ENCODE measurements at regions not wholly inside any gene's neighbourhood (a gene's known extent, or its start where the extent isn't known, plus 50 kb on each side); places are given as distances from the start of the nearest gene placed in this dataset.

- no peak for DNase-seq
- Mint-ChIP-seq H3K27ac (no peak overlapping the region), H3K36me3 (ENCODE audit: low read depth) (no peaks in the 10 kb centered on the region), H3K9me3 (no peaks in the 10 kb centered on the region), H3K27me3 (ENCODE audit: insufficient read depth) (no peaks in the 10 kb centered on the region), H3K4me1 (ENCODE audit: low read depth) (peaks cover 13% of the 10 kb centered on the region), H3K4me3 (no peak overlapping the region)
- TF ChIP-seq CTCF (IDR thresholded peaks at IDR 0.05): no peak
These were observed 539.1 kb upstream of the MARCKS start for GRCh38 chr6:113317891-113318574.

GRCh38 chr6:113318575-113318917 is 538.6 kb upstream of the MARCKS start:
- no peak overlapping the region for H3K27ac Mint-ChIP-seq
- no peak for DNase-seq
- H3K9me3 Mint-ChIP-seq: no peaks in the 10 kb centered on the region
- H3K27me3 Mint-ChIP-seq (ENCODE audit: insufficient read depth): no peaks in the 10 kb centered on the region
- peaks cover 13% of the 10 kb centered on the region for H3K4me1 Mint-ChIP-seq (ENCODE audit: low read depth)
- TF ChIP-seq CTCF (IDR thresholded peaks at IDR 0.05): no peak
- no peak overlapping the region for H3K4me3 Mint-ChIP-seq
- H3K36me3 Mint-ChIP-seq (ENCODE audit: low read depth): no peaks in the 10 kb centered on the region

GRCh38 chr6:113320653-113321052 is 536.5 kb upstream of the MARCKS start:
- no peak overlapping the region for H3K4me3 Mint-ChIP-seq
- no peak for DNase-seq
- peaks cover 4% of the 10 kb centered on the region for H3K4me1 Mint-ChIP-seq (ENCODE audit: low read depth)
- no peak for TF ChIP-seq CTCF (IDR thresholded peaks at IDR 0.05)
- H3K27me3 Mint-ChIP-seq (ENCODE audit: insufficient read depth): no peaks in the 10 kb centered on the region
- no peaks in the 10 kb centered on the region for H3K9me3 Mint-ChIP-seq
- H3K27ac Mint-ChIP-seq: no peak overlapping the region
- no peaks in the 10 kb centered on the region for H3K36me3 Mint-ChIP-seq (ENCODE audit: low read depth)

- no peak for TF ChIP-seq CTCF (IDR thresholded peaks at IDR 0.05)
- no peaks in the 10 kb centered on the region for H3K27me3 Mint-ChIP-seq (ENCODE audit: insufficient read depth)
- H3K36me3 Mint-ChIP-seq (ENCODE audit: low read depth): no peaks in the 10 kb centered on the region
- no peak overlapping the region for H3K27ac Mint-ChIP-seq
- H3K9me3 Mint-ChIP-seq: no peaks in the 10 kb centered on the region
- no peak for DNase-seq
- H3K4me3 Mint-ChIP-seq: no peak overlapping the region
- no peaks in the 10 kb centered on the region; the same call in 1 of the 2 replicates for H3K4me1 Mint-ChIP-seq (ENCODE audit: low read depth)
These were observed 530.4 kb upstream of the MARCKS start for GRCh38 chr6:113326781-113327180.

- Mint-ChIP-seq H3K27me3 (ENCODE audit: insufficient read depth) (no peaks in the 10 kb centered on the region), H3K4me3 (no peak overlapping the region), H3K4me1 (ENCODE audit: low read depth) (no peaks in the 10 kb centered on the region; the same call in 1 of the 2 replicates), H3K9me3 (no peaks in the 10 kb centered on the region), H3K36me3 (ENCODE audit: low read depth) (0 out of 2 replicates have a peak, but pooled peaks cover 4% of the 10 kb centered on the region), H3K27ac (no peak overlapping the region)
- DNase-seq: no peak
- TF ChIP-seq CTCF (IDR thresholded peaks at IDR 0.05): no peak
These were observed 528.2 kb upstream of the MARCKS start for GRCh38 chr6:113328886-113329381.

Measured in HFFc6 (cell line).